ENCODE measurements at regions not wholly inside any gene's neighbourhood (a gene's known extent, or its start where the extent isn't known, plus 50 kb on each side); places are given as distances from the start of the nearest gene placed in this dataset.
"Not testable (repeated sequence)": the region's sequence is repeated elsewhere in the genome, so short reads cannot be mapped to it uniquely, and the experiment has no call there.

DNA sequence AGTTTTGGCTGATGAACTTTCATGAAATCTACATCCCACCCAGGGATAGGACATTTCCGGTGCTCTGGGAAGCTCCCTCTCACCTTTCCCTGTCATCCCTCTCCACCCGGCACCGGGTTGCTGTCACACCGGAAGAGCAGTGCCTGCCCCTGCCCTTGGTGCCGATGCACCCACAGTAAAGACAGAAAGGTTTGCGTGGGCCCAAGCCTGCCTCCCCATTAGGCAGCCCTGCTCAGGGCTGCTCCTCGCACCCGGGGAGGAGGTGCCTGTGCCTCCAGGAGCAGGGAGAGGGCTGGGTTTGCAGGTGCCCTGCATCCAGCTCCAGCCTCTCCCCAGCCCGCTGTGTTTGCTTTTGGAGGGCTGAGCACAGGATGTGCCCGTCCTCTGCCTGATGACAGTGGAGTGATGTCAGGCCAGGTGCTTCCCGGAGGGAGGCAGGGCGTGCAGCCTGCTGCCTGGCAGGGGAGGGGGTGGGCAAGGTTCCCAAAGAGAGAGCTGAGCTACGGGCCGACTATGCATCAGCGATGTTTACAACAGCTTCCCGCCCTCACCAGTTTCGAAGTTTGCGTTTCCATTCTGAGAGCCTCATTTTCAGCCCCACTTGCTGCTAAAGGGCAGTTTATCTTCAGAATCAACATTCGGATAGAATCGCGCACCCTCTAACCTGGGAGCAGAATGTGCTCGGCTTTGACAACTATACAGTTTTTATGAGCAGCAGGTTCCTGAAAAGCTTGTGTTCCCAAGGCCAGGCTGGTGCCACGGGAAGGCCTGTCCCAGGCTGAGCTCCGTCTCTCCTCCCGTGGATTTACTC lies 83.2 kb upstream of the CLDN5 start:
- CTCF ChIA-PET = interaction anchor here (3.1 kb wide), 1 partner anchor 23 kb away, joined by 12 read pairs; no protein-coding TSS in a partner anchor
- no peak for DNase-seq (ENCODE audit: extremely low spot score)

GRCh38 chr22:19608003-19608690 lies 83.9 kb upstream of the CLDN5 start:
- ChIA-PET POLR2A (no interaction called here), CTCF (interaction anchor here (3.1 kb wide), 1 partner anchor 22 kb away, joined by 12 read pairs; no protein-coding TSS in a partner anchor)
- DNase-seq (ENCODE audit: extremely low spot score) = no peak
- TF ChIP-seq, protein P1, sequence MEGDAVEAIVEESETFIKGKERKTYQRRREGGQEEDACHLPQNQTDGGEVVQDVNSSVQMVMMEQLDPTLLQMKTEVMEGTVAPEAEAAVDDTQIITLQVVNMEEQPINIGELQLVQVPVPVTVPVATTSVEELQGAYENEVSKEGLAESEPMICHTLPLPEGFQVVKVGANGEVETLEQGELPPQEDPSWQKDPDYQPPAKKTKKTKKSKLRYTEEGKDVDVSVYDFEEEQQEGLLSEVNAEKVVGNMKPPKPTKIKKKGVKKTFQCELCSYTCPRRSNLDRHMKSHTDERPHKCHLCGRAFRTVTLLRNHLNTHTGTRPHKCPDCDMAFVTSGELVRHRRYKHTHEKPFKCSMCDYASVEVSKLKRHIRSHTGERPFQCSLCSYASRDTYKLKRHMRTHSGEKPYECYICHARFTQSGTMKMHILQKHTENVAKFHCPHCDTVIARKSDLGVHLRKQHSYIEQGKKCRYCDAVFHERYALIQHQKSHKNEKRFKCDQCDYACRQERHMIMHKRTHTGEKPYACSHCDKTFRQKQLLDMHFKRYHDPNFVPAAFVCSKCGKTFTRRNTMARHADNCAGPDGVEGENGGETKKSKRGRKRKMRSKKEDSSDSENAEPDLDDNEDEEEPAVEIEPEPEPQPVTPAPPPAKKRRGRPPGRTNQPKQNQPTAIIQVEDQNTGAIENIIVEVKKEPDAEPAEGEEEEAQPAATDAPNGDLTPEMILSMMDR (IDR thresholded peaks at IDR 0.05; ENCODE audit: control extremely low read depth, extremely low read depth, low read depth, missing control alignments) = no peak

More for the DNA sequence above, 83.2 kb upstream of the CLDN5 start:
- TF ChIP-seq, protein P1 (IDR thresholded peaks at IDR 0.05; ENCODE audit: control extremely low read depth, extremely low read depth, low read depth, missing control alignments) = no peak
- POLR2A ChIA-PET = no interaction called here

DNA sequence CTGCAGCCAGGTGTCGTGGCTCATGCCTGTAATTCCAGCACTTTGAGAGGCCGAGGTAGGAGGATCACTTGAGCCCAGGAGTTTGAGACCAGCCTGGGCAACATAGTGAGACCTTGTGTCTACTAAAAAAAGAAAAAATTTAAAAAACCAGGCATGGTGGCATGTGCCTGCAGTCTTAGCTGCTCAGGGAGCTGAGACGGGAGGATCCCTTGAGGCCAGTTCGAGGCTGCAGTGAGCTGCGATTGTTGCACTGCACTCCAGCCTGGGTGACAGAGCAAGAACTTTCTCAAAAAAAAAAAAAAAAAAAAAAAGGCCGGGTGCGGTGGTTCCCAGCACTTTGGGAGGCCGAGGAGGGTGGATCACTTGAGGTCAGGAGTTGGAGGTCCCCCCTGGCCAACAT lies 85.5 kb upstream of the CLDN5 start:
- DNase-seq (ENCODE audit: extremely low spot score); POLR2A ChIA-PET: not testable (repeated sequence)
- CTCF ChIA-PET = interaction anchor here (3.1 kb wide), 1 partner anchor 20 kb away, joined by 12 read pairs; no protein-coding TSS in a partner anchor

- ChIA-PET CTCF (interaction anchor here (1.4 to 3.1 kb wide), 2 partner anchors 19 kb away, joined by 3 to 12 read pairs; no protein-coding TSS in a partner anchor), POLR2A (no interaction called here)
- TF ChIP-seq, protein P1 (IDR thresholded peaks at IDR 0.05; ENCODE audit: control extremely low read depth, extremely low read depth, low read depth, missing control alignments) = no peak
- peak; percentile 45 for DNase-seq (ENCODE audit: extremely low spot score)
Observed at GRCh38 chr22:19610518-19611253, 86.5 kb upstream of the CLDN5 start.

- ChIA-PET POLR2A (no interaction called here), CTCF (interaction anchor here (1.4 kb wide), 1 partner anchor 18 kb away, joined by 3 read pairs; no protein-coding TSS in a partner anchor)
- no peak for DNase-seq (ENCODE audit: extremely low spot score)
- TF ChIP-seq, protein P1 (IDR thresholded peaks at IDR 0.05; ENCODE audit: control extremely low read depth, extremely low read depth, low read depth, missing control alignments) = no peak
Observed at GRCh38 chr22:19611590-19611989, 87.4 kb upstream of the CLDN5 start.

- TF ChIP-seq, protein P1 (IDR thresholded peaks at IDR 0.05; ENCODE audit: control extremely low read depth, extremely low read depth, low read depth, missing control alignments) = no peak
- ChIA-PET CTCF (no interaction called here), POLR2A (no interaction called here)
- DNase-seq (ENCODE audit: extremely low spot score) = peak; percentile 45
Observed at GRCh38 chr22:19612866-19613572, 88.8 kb upstream of the CLDN5 start.
